Renal cortical epithelial cell (primary cell): ENCODE measurements at regions not wholly inside any gene's neighbourhood (a gene's known extent, or its start where the extent isn't known, plus 50 kb on each side); places are given as distances from the start of the nearest gene placed in this dataset.

ENCODE experiments used
- DNase-seq: peaks from one replicate; pipeline ENCODE4 v3.0.0-alpha.2; 2011; ENCODE audit warnings: low read depth

DNA sequence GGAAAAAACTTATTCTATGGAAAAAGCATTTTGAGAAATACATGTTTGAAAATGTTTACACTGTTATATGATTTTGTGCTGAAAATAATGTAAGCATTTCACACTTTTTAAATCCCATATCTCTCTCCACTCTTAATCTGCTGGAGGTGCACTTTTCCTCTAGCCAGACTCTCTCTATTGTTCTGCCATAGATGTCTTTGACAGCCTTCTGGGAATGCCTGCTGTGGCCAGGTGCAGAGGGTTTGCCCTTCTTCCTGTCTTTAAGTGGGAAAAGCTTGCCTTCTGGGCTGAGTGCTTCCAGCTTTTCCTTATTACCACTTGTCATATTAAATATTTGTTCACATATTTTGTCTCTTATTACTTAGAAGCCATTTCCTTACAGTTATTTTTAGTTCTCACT lies 60.1 kb upstream of the PPM1H start:
- DNase-seq = no peak

DNA sequence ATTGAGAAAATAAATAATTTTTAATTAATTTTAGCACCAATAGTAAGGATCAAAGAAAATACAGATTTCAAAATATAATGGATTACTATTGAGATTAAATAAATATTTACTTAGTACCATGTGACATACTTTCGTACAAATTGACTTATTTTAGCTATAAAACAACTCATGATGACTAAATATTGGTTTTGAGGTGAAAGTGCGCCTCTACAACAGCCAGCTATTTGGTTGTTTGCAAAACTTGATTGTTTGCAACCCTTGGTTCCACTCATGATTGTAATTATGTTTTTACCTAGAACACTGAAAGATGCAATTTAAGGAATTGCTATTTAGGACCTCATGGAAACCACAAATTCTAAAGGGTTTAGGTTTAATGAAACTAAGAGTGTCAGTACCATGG lies 51.9 kb upstream of the PPM1H start:
- no peak for DNase-seq
